Dedifferentiated amniotic fluid mesenchymal stem cell (primary cell): ENCODE measurements at regions not wholly inside any gene's neighbourhood (a gene's known extent, or its start where the extent isn't known, plus 50 kb on each side); places are given as distances from the start of the nearest gene placed in this dataset.
"Not testable (repeated sequence)": the region's sequence is repeated elsewhere in the genome, so short reads cannot be mapped to it uniquely, and the experiment has no call there.

Source experiments
- DNase-seq: peaks from one replicate; pipeline ENCODE4 v3.0.0-alpha.2; 2016; ENCODE audit errors: extremely low spot score

DNA sequence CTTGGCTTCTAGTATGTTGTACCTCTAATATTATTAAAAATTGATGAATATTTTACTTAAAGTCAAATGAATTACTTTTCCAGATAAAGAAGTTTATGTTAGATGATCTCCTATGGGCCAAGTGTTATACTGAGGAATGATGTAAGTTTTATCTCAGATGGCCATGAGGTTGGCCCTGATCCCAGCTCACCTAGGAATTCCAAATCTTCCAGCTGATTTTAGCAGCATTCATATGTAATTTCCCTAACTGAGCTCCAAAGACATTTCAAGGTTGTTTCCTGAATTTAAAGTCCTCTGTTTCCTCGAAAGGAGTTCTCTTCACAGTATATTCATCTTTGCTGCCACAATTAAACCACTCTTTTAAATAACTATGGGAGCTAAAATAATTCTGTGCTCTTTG, 1670.4 kb upstream of the SPRY2 start:
- no peak for DNase-seq

DNA sequence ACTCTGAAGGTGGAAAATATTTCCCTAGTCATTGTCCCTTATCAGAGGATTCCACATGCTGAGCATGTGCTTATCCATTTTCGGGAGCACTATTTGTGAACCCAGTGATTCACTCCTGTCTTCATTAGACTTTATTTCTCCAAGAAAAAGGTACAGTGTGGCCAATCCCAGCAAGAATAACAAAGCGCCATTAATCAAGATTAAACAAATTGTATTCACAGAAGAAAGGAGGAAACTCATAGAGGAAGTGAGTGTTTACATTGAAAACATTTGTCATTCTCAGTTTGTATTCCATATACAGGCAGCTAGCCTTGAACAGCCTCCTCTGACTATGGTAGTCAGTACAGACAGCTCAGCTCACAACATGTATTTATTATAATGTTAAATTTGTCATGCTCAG, 1669.9 kb upstream of the SPRY2 start:
- no peak for DNase-seq

DNA sequence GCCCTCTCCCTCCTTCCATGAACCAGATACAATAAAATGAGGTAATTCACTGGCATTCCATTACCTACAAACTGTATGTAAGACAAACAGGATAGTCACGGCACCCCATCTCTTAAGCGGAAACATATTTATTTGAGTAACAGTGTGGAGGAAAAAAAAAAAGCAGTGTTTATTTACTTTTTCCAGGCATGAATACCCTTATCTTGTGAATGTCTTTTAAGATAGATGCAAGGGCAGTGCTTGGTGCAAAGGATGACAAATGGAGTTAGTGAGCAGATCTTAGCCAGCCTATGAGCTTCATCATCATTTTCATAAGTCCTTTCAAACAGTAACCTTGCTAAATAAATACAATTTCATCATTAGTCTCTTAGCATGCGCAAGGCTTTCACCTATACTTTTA, 1661.8 kb upstream of the SPRY2 start:
- no peak for DNase-seq

DNA sequence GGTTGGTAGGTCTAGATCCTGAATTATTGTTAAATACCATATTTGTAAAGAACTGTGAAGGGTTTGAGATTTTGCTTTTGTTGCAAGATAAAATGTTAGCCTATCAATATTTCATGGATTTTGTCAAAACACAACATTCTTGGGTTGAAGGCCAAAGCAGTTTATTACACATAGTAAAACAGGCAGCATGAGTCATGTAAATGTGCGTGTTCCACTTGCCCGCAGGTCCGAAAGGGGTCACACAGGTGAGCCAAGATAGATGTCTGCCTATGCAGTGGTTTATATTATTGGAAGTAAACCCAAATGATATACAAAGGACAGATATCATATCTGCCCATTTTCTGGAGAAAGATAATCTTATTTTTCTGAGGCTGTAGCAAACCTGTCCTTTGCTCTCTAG, 1654.4 kb upstream of the SPRY2 start:
- DNase-seq = no peak

DNA sequence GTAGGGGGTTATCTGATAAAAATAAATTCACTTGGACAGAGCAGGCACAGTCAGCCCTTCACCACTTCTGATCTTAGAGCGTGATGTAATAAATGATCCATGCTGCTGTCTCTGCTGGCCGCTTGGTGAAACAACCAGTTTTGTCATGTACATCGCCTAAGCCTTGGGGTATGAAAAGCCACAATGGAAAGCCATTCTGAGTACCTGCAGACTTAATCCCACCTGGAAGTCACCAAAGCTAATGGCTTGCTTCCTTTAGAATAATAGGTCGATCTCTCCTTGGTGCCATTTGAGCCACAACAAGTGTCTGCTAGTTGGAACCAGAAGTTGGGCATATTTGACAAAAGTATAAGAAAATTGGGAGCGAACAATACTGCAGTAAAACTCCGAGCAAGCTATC, 1649.7 kb upstream of the SPRY2 start:
- DNase-seq = no peak

DNA sequence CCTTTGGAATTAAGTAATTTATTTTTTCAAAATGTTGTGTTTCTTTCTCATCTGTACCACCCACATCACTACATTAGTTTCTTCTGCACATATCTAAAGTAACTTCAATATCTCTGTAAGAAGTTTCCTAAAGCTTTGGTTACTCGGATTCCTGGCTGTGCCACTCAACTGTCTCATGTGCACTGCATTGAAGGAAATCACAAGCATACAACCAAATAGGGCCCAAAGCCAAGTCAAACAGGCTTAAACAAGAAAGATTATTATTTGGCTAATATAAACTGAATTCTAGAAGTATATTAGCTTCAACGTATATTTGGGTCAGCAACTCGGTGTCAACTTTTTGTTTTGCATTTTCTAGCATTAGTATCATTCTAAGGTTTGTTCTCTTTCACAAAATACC, 1647.6 kb upstream of the SPRY2 start:
- no peak for DNase-seq

DNA sequence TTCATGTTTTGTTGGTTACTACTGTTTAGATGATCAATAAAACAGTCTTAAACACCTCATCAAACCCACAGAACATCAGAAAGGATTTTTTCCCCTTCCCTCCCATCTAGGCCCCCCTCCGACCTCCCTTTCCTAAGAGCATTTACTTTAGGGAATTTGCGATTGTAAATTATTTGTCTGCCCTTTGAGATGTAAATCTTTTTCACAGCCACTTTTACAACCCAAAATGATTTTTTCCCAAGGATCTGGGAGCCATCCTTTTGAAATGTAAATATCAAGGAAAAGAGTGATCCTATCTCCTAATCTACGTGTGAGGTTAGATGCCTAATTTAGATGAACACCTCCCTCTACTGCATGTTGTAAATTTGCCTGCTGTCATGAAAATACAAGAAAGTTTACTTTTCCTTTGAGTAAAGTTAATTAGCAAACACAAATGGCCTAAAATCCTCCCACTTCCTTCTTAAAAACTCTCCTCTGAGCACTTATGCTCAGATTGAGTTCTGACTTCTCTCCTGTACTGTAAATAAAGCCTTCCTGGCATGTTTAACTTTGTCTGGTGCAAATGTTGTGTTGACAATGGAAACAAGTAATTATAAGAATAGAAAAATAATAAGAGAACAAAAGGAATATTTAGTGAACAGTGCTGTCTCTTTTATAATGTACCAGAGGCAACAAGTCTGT, 1646.9 kb upstream of the SPRY2 start:
- DNase-seq = no peak

DNA sequence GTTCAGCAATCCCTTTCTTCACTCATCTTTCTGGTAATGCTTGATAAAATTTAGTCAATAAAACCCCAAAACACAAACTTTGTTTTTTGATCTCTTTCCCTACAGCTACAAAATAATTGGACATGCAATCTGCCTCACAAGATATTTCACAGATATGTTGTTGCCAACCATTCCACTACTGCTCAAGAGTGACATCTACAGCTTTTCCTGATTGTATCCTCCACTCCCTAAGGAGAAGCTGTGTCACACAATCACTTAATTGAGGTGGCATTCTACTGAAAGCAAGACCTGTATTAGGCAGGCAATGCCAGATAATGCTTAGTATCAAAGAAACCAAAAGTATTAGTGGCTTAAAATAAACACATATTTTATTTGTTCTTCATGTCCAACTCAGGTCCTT, 1646.2 kb upstream of the SPRY2 start:
- no peak for DNase-seq

DNA sequence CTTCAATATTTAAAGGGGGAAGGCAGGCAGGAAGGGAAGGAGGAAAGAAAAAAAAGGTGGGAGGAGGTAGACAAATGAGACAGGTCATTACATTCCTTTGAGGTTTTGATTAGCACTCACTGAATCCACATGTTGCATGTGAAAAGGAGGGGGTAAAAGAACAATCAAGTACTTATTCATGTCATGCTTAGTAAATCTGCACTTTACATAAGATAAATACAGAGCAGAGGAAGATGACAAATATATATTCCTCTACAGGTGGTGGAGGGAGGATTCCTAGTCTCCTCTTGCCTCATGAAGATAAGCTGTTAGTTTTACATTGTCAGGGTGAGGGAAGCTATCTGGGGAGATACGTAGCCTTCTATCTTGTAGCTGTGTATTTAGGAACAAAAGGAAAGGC, 1645.4 kb upstream of the SPRY2 start:
- DNase-seq = no peak

DNA sequence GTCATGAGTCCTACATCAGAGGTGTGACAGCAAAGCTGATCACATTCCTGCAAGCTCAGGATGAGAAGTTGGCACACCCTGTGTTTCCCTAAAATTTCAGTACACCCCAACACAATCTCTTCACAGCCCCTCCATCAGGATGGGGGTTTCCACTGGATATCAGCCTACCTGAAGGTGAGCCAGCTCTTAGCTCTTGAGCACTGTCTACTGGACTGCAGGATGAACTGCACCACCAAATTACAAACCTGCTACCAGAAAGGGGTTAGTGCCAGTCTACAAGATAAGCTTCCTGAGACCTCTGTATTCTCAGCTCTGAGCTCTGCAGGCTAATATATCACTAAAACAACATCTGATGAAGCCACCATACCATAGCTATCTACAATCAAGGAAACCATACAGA, 1616.2 kb upstream of the SPRY2 start:
- no peak for DNase-seq

DNA sequence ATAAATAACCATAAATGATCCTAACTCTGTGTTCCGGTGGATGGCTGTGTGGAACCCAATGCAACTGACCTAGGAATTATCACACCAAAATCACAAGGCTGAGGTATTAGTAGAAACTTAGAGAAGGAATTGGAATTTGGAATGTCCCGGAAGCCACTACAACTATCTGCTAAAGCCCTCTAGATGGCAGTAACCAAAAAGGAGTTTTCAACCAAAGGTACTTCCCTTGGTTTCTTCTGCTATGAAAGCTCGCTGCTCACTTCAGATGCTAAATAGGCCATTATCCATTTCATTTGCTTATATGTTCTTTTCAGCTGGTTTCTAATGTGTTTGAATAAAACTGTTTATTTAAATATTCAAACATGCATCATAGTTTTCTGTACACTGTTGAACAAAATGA, 1589.1 kb upstream of the SPRY2 start:
- DNase-seq = peak; percentile 38

DNA sequence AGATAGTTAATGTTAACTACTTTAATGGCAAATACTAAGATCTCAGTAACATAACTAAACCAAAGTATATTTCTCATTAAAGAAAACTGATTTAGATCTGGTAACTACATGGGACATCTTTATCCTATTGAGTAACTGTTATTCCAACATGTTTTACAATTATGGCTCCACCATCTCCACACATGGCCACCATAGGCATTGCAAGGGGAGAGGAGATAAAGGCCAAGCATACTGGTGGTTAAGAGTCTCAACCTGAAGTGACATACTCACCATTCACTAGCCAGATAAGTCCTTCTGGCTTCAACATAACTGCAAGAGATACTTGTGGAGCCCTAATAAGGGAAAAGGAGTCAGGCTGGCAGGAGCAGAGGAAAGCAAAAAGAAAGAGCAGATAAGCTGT, 1586.4 kb upstream of the SPRY2 start:
- no peak for DNase-seq

DNA sequence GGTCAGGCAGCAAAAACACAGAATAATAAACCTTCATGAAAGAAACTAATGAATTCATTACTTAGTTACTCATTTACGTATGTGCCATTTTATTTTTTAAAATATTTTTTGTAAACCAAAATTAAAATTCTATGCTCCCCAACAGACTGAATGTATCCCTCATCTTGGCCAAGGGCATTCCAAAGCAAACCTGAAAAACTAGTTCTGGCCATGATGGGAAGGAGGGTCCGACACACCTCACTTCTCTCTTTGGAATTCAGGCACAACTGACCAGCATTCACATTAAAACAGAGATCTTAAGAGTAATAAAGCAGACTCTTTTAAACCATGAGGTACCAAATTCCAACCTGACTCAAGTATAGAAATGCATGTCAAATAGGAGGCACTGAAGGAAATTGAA, 1576.9 kb upstream of the SPRY2 start:
- no peak for DNase-seq

DNA sequence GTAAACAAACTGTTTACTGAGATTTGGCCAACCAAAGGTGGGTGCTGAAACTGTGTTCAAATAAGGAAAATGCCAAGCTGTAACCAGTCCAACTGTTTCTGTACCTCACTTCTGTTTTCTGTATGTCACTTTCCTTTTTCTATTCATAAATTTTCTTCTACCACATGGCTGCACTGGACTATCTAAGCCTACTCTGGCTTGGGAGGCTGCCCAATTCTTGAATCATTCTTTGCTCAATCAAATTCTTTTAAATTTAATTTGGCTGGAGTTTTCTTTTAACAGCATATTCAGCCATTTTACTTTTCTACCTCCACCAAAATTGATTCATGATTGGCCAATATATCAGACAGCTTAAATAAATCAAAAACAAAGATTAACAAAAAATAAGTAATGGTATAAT, 1575.5 kb upstream of the SPRY2 start:
- peak; percentile 52 for DNase-seq

DNA sequence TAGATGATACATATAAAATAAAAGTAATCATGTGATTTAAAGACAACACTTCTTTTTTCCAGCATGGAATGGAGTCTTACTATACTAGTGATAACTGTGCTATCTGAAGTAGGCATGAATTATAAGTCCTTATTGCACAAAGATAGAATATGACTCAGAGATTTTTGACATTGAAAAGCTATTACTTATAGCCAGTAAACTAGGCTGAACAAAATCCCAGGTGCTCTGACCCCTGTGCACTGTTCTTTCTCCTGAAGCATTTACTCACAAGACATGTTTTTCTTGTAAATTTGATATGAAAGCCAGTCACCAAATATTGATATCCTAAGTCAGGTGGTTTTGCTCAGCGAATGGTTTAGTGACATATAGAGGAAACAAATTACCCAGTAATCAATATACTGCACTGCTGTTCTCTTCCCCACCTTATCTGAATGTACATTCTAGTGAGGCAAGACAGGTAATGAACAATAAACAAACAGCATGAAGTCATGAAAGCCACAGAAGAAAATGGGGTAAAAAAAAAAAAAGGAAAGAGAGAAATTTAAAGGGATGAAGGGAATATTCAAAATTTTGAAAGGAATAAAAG, 1567.0 kb upstream of the SPRY2 start:
- no peak for DNase-seq

DNA sequence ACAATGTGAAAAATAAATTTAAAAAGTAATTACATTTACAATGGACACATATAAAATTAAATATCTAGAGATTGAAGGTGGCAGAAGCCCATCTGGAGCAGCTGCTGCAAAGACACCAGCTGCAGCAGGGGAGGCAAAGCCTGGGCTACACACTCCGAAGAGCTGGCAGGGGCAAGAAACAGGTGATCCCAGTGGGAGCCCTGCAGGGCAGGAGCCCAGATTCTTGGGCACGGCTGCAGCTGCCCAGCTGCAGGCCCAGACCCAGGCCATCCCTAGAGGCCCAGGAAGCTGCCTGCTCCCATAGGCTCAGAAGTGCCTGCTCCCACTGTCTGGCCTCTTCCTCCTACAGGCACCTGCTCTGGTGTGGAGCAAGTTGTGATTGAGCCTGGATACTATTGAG, 1547.9 kb upstream of the SPRY2 start:
- no peak for DNase-seq

DNA sequence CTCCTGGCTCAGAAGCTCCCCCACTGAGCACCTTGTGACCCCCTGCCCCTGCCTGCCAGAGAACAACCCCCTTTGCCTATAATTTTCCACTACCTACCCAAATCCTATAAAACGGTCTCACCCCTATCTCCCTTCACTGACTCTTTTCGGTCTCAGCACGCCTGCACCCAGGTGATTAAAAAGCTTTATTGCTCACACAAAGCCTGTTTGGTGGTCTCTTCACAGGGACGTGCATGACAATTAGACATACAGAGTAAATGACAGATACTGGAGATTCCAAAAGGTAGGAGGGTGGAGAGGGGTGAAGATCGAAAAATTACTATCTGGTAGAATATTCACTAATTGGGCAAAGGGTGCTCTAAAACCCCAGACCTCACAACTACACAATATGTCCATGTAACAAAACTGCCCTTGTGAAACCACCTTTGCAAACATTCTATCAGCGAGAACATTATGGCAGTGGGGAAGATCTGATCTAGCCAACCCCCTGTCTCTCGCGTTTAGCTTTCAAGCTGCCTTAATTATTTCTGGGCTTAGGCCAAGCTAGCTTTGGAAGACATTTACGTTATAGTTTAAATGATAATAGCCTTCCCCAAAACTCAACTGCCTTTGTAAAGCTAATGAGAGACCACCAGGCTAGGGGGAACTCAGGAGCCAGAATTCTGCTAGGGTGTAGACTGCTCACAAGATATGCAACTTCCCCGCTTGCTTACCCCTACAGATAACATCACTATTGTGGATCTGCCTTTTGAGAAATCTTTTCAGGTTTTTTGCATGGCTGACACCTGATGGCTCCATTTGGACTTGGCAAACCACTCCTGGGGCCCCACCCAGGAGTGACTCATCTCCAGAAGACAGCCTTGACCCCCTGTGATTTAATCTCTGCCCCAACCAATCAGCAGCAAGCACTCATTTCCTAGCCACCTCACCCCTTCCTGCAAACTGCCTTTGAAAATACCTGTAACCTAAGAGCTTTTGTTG, 1534.0 kb upstream of the SPRY2 start:
- DNase-seq = no peak

DNA sequence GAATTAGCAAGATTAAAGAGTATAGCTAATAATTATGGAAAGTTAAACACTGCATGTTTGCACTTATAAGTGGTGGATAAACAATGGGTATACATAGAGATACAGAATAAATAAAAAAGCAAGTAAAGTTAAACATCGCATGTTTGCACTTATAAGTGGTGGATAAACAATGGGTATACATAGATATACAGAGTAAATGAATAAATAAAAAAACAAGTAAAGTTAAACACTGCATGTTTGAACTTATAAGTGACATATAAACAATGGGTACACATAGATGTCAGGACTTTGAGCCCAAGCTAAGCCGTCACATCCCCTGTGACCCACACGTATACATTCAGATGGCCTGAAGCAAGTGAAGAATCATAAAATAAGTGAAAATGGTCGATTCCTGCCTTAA, 1533.3 kb upstream of the SPRY2 start:
- DNase-seq = no peak

DNA sequence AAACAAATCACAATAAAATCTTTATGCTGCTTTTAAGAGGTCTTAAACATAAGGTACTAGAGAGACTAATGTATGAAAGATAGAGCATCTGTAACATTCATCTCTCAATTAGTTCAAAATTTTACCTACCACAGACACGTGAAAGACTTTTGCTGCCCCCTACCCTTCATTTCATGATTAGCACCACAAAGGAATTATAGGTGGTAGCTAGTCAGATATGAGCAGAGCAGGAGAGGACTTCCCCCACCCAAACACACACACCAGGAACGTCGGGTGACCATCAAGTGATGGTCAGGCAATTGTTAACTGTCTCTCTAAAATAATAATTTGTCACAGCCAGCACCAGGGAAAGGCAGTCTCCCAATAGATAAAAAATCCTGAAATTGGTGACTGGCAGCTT, 1531.7 kb upstream of the SPRY2 start:
- DNase-seq = no peak

DNA sequence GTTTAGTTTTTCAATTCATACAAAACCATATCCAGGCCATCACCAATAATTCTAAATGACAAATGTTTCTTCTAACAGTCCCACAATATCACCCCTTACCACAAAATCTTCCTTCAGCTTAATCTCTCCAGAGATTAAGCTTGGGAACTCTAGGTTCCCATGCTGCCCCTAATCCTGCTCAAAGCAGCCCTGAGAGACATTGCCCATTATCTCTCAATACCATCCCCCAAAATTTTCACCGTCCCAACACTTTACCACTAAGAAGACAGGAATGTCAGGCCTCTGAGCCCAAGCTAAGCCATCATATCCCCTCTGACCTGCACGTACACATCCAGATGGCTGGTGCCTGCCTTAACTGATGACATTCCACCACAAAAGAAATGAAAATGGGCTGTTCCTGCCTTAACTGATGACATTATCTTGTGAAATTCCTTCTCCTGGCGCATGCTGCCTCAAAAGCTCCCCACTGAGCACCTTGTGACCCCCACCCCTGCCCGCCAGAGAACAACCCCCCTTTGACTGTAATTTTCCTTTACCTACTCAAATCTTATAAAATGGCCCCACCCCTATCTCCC, 1530.9 kb upstream of the SPRY2 start:
- DNase-seq = not testable (repeated sequence)

DNA sequence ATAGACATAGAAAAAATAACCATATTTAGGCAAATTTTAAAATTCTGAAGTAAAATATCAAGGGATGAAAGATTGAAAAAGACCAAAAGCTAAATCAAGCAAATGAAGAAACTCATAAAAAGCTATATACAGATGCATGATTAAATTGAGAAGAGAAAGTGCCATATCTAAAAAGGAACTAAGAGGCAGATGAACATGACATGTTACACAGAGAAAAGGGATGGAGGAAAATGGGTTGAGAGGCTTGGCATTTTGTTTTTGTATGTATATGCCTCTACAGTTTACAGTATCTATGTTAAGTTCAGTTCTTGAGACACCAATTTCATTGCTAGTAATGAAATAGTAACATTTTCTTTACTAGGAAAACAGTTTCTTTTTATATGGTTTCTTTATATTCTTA, 1507.4 kb upstream of the SPRY2 start:
- no peak for DNase-seq

DNA sequence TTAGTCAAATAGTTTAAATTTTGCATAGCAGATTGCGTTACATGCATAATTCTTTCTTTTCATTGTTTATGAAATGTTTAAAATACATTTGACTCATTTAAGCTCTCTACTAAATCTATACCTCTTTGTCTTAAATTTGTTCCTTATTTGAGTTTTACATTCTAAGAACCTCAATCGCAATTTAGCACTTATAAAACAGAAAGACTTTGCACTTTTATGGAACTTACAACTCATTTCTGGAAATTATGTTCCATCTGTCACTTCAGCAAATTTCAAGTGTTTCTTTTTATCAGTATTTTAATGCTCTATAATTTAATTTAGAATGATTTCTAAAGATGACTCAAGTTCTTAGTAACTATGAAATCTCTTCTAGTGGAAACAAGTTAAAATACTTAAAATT, 1505.8 kb upstream of the SPRY2 start:
- no peak for DNase-seq

DNA sequence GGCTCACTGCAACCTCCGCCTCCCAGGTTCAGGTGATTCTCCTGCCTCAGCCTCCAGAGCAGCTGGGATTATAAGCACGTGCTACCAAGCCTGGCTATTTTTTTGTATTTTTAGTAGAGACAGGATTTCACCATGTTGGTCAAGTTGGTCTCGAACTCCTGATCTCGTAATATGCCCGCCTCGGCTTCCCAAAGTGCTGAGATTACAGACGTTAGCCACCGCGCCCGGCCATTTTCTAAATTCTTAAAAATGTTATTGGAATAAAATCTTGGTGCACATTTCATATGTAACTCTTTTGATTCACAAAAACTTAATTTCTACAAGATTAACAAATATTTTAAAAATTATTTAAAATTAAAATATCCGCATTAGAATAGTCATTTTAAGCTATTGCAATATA, 1480.3 kb upstream of the SPRY2 start:
- no peak for DNase-seq
